ENCODE measurements at regions not wholly inside any gene's neighbourhood (a gene's known extent, or its start where the extent isn't known, plus 50 kb on each side); places are given as distances from the start of the nearest gene placed in this dataset.

DNA sequence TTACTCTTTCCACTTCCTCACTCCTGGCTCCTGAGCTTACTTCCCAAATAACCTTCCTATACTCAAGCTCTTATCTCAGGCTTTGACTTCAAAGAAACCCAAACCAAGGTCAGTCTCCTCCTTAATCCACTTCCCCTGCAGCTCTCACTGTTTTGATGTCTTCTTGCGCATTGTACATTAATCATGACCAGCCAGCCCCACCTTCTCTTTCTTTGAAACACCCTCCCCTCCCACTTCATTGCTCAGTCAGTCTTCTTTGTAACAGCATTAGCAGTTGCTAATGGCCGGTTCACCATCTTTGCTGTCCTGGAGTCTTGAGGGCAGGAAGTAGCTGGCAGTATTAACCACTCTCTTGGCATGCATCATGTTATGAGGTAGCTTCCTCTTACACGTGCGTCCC is 57.9 kb upstream of the CHCHD3 start:
- H3K9me3 ChIP-seq (replicated peaks in 1 of 2; ENCODE audit: control insufficient read depth in 2 of 2, insufficient read depth in 1 of 2, low read depth in 1 of 2, low read length in 2 of 2), result no peaks in the 10 kb centered on the region
- no peak overlapping the region for H3K9ac ChIP-seq (ENCODE audit: low read depth, low read length, poor library complexity)
- H2BK15ac ChIP-seq (ENCODE audit: low read length), result no peak overlapping the region
- H3K36me3 ChIP-seq (replicated peaks in 1 of 2; ENCODE audit: control insufficient read depth in 2 of 2, insufficient read depth in 2 of 2, low read length in 2 of 2), result no peaks in the 10 kb centered on the region
- no peak overlapping the region for H2AFZ ChIP-seq (ENCODE audit: low read length)
- H3K4me2 ChIP-seq (ENCODE audit: insufficient read depth, low read length, poor library complexity, severe bottlenecking), result no peak overlapping the region
- H4K91ac ChIP-seq (ENCODE audit: low read depth, low read length, poor library complexity), result no peak overlapping the region
- H3K4me1 ChIP-seq (ENCODE audit: control insufficient read depth in 2 of 2, insufficient read depth in 1 of 2, low read depth in 1 of 2, low read length in 2 of 2), result peaks cover 0 to 2% of the 10 kb centered on the region in 2 donors
- H2BK12ac ChIP-seq (ENCODE audit: low read length), result no peak overlapping the region
- H2BK120ac ChIP-seq (ENCODE audit: low read depth, low read length), result no peak overlapping the region
- DNase-seq (ENCODE audit: low spot score), result no peak
- no peak overlapping the region for H2AK5ac ChIP-seq (ENCODE audit: low read depth, low read length)
- H4K8ac ChIP-seq (ENCODE audit: low read depth, low read length), result no peak overlapping the region
- WGBS, 2 donors (ENCODE audit: extremely low coverage in 2 of 2, insufficient read length in 2 of 2, insufficient replicate concordance in 1 of 2), result no CpG with 5 or more reads among the region's 4 CpGs
- H2BK5ac ChIP-seq (ENCODE audit: low read length), result no peak overlapping the region
- H3K4me3 ChIP-seq (ENCODE audit: low read length in 2 of 2), result peak overlapping the region in 1 of 2 donors; percentile 53
- no peak overlapping the region for H3K14ac ChIP-seq (ENCODE audit: low read length)
- no peak overlapping the region for H3K23ac ChIP-seq (ENCODE audit: low read depth, low read length, poor library complexity)
- H3K27ac ChIP-seq (replicated peaks; ENCODE audit: low read length), result no peak overlapping the region
- H3K4ac ChIP-seq (ENCODE audit: low read length), result no peak overlapping the region
- H3K79me1 ChIP-seq (ENCODE audit: low read depth, low read length), result no peaks in the 10 kb centered on the region
- H3K27me3 ChIP-seq (ENCODE audit: control insufficient read depth in 3 of 3, insufficient read depth in 3 of 3, low read depth in 1 of 3, low read length in 3 of 3), result no peaks in the 10 kb centered on the region
- no peak overlapping the region for H3K18ac ChIP-seq (ENCODE audit: low read length)

DNA sequence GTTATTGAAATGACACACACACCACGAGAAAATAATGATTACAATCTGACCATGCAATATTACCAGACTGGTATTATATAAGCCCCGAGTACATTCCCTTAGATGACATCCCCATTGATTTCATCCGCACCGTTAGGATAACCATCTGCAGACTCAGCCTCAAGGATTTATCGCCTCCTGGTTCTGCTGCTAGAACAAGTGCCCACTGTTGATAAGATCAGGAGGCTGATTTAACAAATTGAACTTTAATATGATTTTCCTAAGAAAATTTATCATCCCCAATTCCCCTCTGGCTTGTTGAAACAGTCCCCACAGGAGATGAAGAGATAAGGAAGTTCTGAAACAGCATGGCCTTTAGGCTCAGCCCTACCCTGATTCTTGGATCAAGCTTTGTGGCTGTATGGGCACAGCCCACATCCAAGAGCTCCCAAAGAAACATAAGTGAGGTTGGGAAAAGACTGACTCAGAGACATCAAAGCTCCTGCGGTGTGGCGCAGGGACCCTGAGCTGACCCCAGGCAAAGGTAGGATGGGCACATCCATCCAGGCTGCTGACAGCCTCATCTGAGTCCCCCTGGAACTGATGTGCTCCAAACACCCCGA is 59.2 kb upstream of the CHCHD3 start:
- Histone ChIP-seq H3K27me3 (ENCODE audit: control insufficient read depth in 3 of 3, insufficient read depth in 3 of 3, low read depth in 1 of 3, low read length in 3 of 3) (no peaks in the 10 kb centered on the region), H2AFZ (ENCODE audit: low read length) (no peak overlapping the region), H3K4ac (ENCODE audit: low read length) (no peak overlapping the region), H3K79me1 (ENCODE audit: low read depth, low read length) (no peaks in the 10 kb centered on the region), H3K4me2 (ENCODE audit: insufficient read depth, low read length, poor library complexity, severe bottlenecking) (no peak overlapping the region), H3K27ac (replicated peaks; ENCODE audit: low read length) (no peak overlapping the region), H2AK5ac (ENCODE audit: low read depth, low read length) (no peak overlapping the region), H3K18ac (ENCODE audit: low read length) (no peak overlapping the region), H3K14ac (ENCODE audit: low read length) (no peak overlapping the region), H2BK12ac (ENCODE audit: low read length) (no peak overlapping the region), H3K9ac (ENCODE audit: low read depth, low read length, poor library complexity) (no peak overlapping the region), H3K9me3 (replicated peaks in 1 of 2; ENCODE audit: control insufficient read depth in 2 of 2, insufficient read depth in 1 of 2, low read depth in 1 of 2, low read length in 2 of 2) (no peaks in the 10 kb centered on the region), H3K4me3 (ENCODE audit: low read length in 2 of 2) (no peak overlapping the region), H2BK15ac (ENCODE audit: low read length) (no peak overlapping the region), H2BK120ac (ENCODE audit: low read depth, low read length) (no peak overlapping the region), H4K91ac (ENCODE audit: low read depth, low read length, poor library complexity) (no peak overlapping the region), H4K8ac (ENCODE audit: low read depth, low read length) (no peak overlapping the region), H3K23ac (ENCODE audit: low read depth, low read length, poor library complexity) (no peak overlapping the region), H3K4me1 (ENCODE audit: control insufficient read depth in 2 of 2, insufficient read depth in 1 of 2, low read depth in 1 of 2, low read length in 2 of 2) (peaks cover 0 to 2% of the 10 kb centered on the region in 2 donors), H2BK5ac (ENCODE audit: low read length) (no peak overlapping the region), H3K36me3 (replicated peaks in 1 of 2; ENCODE audit: control insufficient read depth in 2 of 2, insufficient read depth in 2 of 2, low read length in 2 of 2) (no peaks in the 10 kb centered on the region)
- WGBS, 2 donors (ENCODE audit: extremely low coverage in 2 of 2, insufficient read length in 2 of 2, insufficient replicate concordance in 1 of 2), result no CpG with 5 or more reads among the region's 8 CpGs
- no peak for DNase-seq (ENCODE audit: low spot score)

DNA sequence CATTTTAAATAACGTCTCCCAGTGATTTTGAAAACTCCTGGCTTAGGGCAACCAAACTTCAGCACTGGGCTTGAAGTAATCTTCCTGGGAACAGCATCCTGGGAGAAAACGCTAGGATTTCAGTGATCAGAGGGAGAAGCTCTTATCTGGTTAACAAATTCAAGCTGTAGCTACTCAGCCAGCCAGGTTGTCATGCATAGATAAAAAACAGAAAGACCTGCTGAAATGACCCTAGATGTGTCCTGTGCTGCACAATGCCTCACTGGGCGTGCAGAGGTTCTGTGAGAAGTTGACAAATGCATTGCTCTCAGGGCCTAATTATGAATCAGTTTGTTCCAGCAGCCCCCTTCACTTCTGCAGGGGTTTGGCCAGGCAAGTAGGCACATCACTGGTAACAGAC is 68.9 kb upstream of the CHCHD3 start:
- H3K27me3 ChIP-seq (ENCODE audit: control insufficient read depth in 3 of 3, insufficient read depth in 3 of 3, low read depth in 1 of 3, low read length in 3 of 3), result no peaks in the 10 kb centered on the region
- H2BK15ac ChIP-seq (ENCODE audit: low read length), result no peak overlapping the region
- no peaks in the 10 kb centered on the region for H3K36me3 ChIP-seq (replicated peaks in 1 of 2; ENCODE audit: control insufficient read depth in 2 of 2, insufficient read depth in 2 of 2, low read length in 2 of 2)
- no peak overlapping the region for H3K4me3 ChIP-seq (ENCODE audit: low read length in 2 of 2)
- H2BK120ac ChIP-seq (ENCODE audit: low read depth, low read length), result no peak overlapping the region
- H3K4ac ChIP-seq (ENCODE audit: low read length), result no peak overlapping the region
- no peak overlapping the region for H2AFZ ChIP-seq (ENCODE audit: low read length)
- DNase-seq (ENCODE audit: low spot score), result no peak
- H2BK5ac ChIP-seq (ENCODE audit: low read length), result no peak overlapping the region
- no peak overlapping the region for H2BK12ac ChIP-seq (ENCODE audit: low read length)
- no peak overlapping the region for H3K27ac ChIP-seq (replicated peaks; ENCODE audit: low read length)
- H3K9me3 ChIP-seq (replicated peaks in 1 of 2; ENCODE audit: control insufficient read depth in 2 of 2, insufficient read depth in 1 of 2, low read depth in 1 of 2, low read length in 2 of 2), result no peaks in the 10 kb centered on the region
- no peak overlapping the region for H4K8ac ChIP-seq (ENCODE audit: low read depth, low read length)
- H3K18ac ChIP-seq (ENCODE audit: low read length), result peak overlapping the region; percentile 30
- no peak overlapping the region for H3K23ac ChIP-seq (ENCODE audit: low read depth, low read length, poor library complexity)
- H4K91ac ChIP-seq (ENCODE audit: low read depth, low read length, poor library complexity), result no peak overlapping the region
- H3K79me1 ChIP-seq (ENCODE audit: low read depth, low read length), result no peaks in the 10 kb centered on the region
- no CpG with 5 or more reads among the region's 3 CpGs for WGBS, 2 donors (ENCODE audit: extremely low coverage in 2 of 2, insufficient read length in 2 of 2, insufficient replicate concordance in 1 of 2)
- no peaks in the 10 kb centered on the region for H3K4me1 ChIP-seq (ENCODE audit: control insufficient read depth in 2 of 2, insufficient read depth in 1 of 2, low read depth in 1 of 2, low read length in 2 of 2)
- no peak overlapping the region for H3K14ac ChIP-seq (ENCODE audit: low read length)
- no peak overlapping the region for H2AK5ac ChIP-seq (ENCODE audit: low read depth, low read length)
- no peak overlapping the region for H3K4me2 ChIP-seq (ENCODE audit: insufficient read depth, low read length, poor library complexity, severe bottlenecking)
- H3K9ac ChIP-seq (ENCODE audit: low read depth, low read length, poor library complexity), result no peak overlapping the region

DNA sequence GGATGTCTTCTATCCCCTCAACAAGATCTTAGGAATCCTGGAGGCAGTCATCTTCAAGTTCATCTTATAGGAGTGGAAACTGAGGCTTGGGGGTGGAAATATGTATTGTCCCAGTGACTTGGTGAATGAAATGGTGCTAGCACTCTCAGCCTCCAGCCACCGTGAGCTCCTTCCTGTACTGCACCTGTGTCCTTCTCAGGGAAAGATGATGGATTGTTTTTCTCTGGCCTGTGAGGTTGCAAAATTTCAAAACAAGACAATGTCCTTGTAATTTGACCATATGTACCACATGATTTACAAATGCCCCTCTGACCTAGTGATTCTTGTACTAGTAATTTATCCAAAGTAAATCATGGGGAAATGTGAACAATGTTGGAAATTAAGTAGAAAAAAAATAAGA is 71.0 kb upstream of the CHCHD3 start:
- Histone ChIP-seq H3K23ac (ENCODE audit: low read depth, low read length, poor library complexity) (no peak overlapping the region), H2BK5ac (ENCODE audit: low read length) (no peak overlapping the region), H3K9ac (ENCODE audit: low read depth, low read length, poor library complexity) (no peak overlapping the region), H3K14ac (ENCODE audit: low read length) (no peak overlapping the region), H3K27me3 (ENCODE audit: control insufficient read depth in 3 of 3, insufficient read depth in 3 of 3, low read depth in 1 of 3, low read length in 3 of 3) (peaks cover 0 to 3% (median 0%) of the 10 kb centered on the region in 3 experiments), H2BK12ac (ENCODE audit: low read length) (no peak overlapping the region), H3K4me1 (ENCODE audit: control insufficient read depth in 2 of 2, insufficient read depth in 1 of 2, low read depth in 1 of 2, low read length in 2 of 2) (no peaks in the 10 kb centered on the region), H3K36me3 (replicated peaks in 1 of 2; ENCODE audit: control insufficient read depth in 2 of 2, insufficient read depth in 2 of 2, low read length in 2 of 2) (no peaks in the 10 kb centered on the region), H3K4ac (ENCODE audit: low read length) (no peak overlapping the region), H3K79me1 (ENCODE audit: low read depth, low read length) (no peaks in the 10 kb centered on the region), H4K8ac (ENCODE audit: low read depth, low read length) (no peak overlapping the region), H2BK120ac (ENCODE audit: low read depth, low read length) (no peak overlapping the region), H3K18ac (ENCODE audit: low read length) (no peak overlapping the region), H3K9me3 (replicated peaks in 1 of 2; ENCODE audit: control insufficient read depth in 2 of 2, insufficient read depth in 1 of 2, low read depth in 1 of 2, low read length in 2 of 2) (no peaks in the 10 kb centered on the region), H3K4me3 (ENCODE audit: low read length in 2 of 2) (no peak overlapping the region), H3K27ac (replicated peaks; ENCODE audit: low read length) (no peak overlapping the region), H4K91ac (ENCODE audit: low read depth, low read length, poor library complexity) (no peak overlapping the region), H2AFZ (ENCODE audit: low read length) (no peak overlapping the region), H2AK5ac (ENCODE audit: low read depth, low read length) (no peak overlapping the region), H2BK15ac (ENCODE audit: low read length) (no peak overlapping the region), H3K4me2 (ENCODE audit: insufficient read depth, low read length, poor library complexity, severe bottlenecking) (no peak overlapping the region)
- DNase-seq (ENCODE audit: low spot score), result no peak
- WGBS, 2 donors (ENCODE audit: extremely low coverage in 2 of 2, insufficient read length in 2 of 2, insufficient replicate concordance in 1 of 2), result no CpG with 5 or more reads among the region's 1 CpG

Data from neuronal stem cell (in vitro differentiated cells).